K562 (cell line): ENCODE measurements at regions not wholly inside any gene's neighbourhood (a gene's known extent, or its start where the extent isn't known, plus 50 kb on each side); places are given as distances from the start of the nearest gene placed in this dataset.
A peak's percentile ranks its signal among the peaks of the same experiment; 100 is the strongest.

Experiments
- CBFB ChIP-seq: sonication (generic); formaldehyde crosslinking; IDR thresholded peaks from 2 replicates; pipeline ENCODE4 v1.4.0; 2020; ENCODE audit warnings: mild to moderate bottlenecking, missing genetic modification reagents
- ELF2 ChIP-seq: fragments of 250-450 bp; sonication (Bioruptor Pico); IDR thresholded peaks from 2 replicates; pipeline ENCODE4 v1.5.0; 2021; ENCODE audit warnings: mild to moderate bottlenecking
- EWSR1 ChIP-seq: fragments of 450-650 bp; IDR thresholded peaks from 2 replicates; pipeline ENCODE4 v1.6.1; 2018; ENCODE audit warnings: borderline replicate concordance, mild to moderate bottlenecking, low read depth, moderate library complexity; ENCODE audit not compliant: partially characterized antibody
- FOXJ3 ChIP-seq: sonication (generic); formaldehyde crosslinking; IDR thresholded peaks from 2 replicates; pipeline ENCODE4 v1.4.0; 2020; ENCODE audit warnings: mild to moderate bottlenecking, missing genetic modification reagents
- FOXK1 ChIP-seq: sonication (generic); formaldehyde crosslinking; IDR thresholded peaks from 2 replicates; pipeline ENCODE4 v1.8.0; 2022; ENCODE audit warnings: missing genetic modification reagents, mild to moderate bottlenecking, borderline replicate concordance
- GABPA ChIP-seq: fragments of 200-800 bp; sonication (Bioruptor generic); conservative IDR thresholded peaks from 2 replicates; pipeline ENCODE4 v1.6.1; 2016; ENCODE audit warnings: low read depth, missing genetic modification characterization, missing compliant biosample characterization
- HMG20B ChIP-seq: fragments of 250-450 bp; sonication (Bioruptor Pico); IDR thresholded peaks from 2 replicates; pipeline ENCODE4 v1.5.0; 2021; ENCODE audit warnings: mild to moderate bottlenecking
- JUN ChIP-seq, 2 experiments: sonication (generic) in 1 of 2; formaldehyde crosslinking in 1 of 2; IDR thresholded peaks; 2 replicates each; pipeline versions ENCODE4 v1.6.1 to v1.8.0; 2012 to 2022; ENCODE audit warnings: borderline replicate concordance in 2 of 2, mild to moderate bottlenecking in 2 of 2, improper control_type of control experiment in 1 of 2, low read depth in 1 of 2, low read length in 1 of 2, missing genetic modification reagents in 1 of 2
- JUND ChIP-seq, 2 experiments: IDR thresholded peaks; 2 replicates in 1 of 2; 3 replicates in 1 of 2; pipeline ENCODE4 v1.6.1; 2011; ENCODE audit warnings: borderline replicate concordance in 2 of 2, low read depth in 2 of 2, low read length in 2 of 2, improper control_type of control experiment in 1 of 2, missing biosample characterization in 1 of 2, missing genetic modification characterization in 1 of 2, missing genetic modification reagents in 1 of 2
- KDM1A ChIP-seq, 2 experiments: fragments of 450-650 bp; IDR thresholded peaks; 2 replicates each; pipeline ENCODE4 v1.6.1; 2016; ENCODE audit warnings: mild to moderate bottlenecking in 2 of 2
- MEF2D ChIP-seq: conservative IDR thresholded peaks from 2 replicates; pipeline ENCODE4 v1.6.1; 2016; ENCODE audit warnings: low read depth, missing genetic modification characterization, missing compliant biosample characterization
- NFE2L1 ChIP-seq: fragments of 450-650 bp; IDR thresholded peaks from 2 replicates; pipeline ENCODE4 v1.6.1; 2016; ENCODE audit warnings: missing genetic modification characterization, low read depth, mild to moderate bottlenecking, missing compliant biosample characterization, moderate library complexity, borderline replicate concordance
- TAF1 ChIP-seq: IDR thresholded peaks from 2 replicates; pipeline ENCODE4 v1.6.1; 2011; ENCODE audit warnings: mild to moderate bottlenecking, low read length, moderate library complexity; ENCODE audit not compliant: insufficient read depth, control insufficient read depth, severe bottlenecking; ENCODE audit errors: extremely low read depth
- TCF7L2 ChIP-seq: fragments of 150-350 bp; IDR thresholded peaks from 2 replicates; pipeline ENCODE4 v1.6.1; 2016; ENCODE audit warnings: low read depth, mild to moderate bottlenecking, low read length, moderate library complexity
- ZC3H8 ChIP-seq: fragments of 450-650 bp; IDR thresholded peaks from 2 replicates; pipeline ENCODE4 v1.6.1; 2017
- ZNF184 ChIP-seq: sonication (generic); formaldehyde crosslinking; IDR thresholded peaks from 2 replicates; pipeline ENCODE4 v1.5.0; 2020; ENCODE audit warnings: missing genetic modification reagents
- ZNF217 ChIP-seq: sonication (generic); formaldehyde crosslinking; IDR thresholded peaks from 2 replicates; pipeline ENCODE4 v1.8.0; 2022; ENCODE audit warnings: mild to moderate bottlenecking, missing genetic modification reagents
- ZNF324 ChIP-seq: fragments of 250-450 bp; sonication (Bioruptor Pico); IDR thresholded peaks from 2 replicates; pipeline ENCODE4 v1.4.0; 2020; ENCODE audit warnings: mild to moderate bottlenecking
- TF ChIP-seq, protein P1 (sequence below): fragments of 450-650 bp; formaldehyde crosslinking; conservative IDR thresholded peaks from 2 replicates; pipeline ENCODE4 v1.4.0; 2022; ENCODE audit warnings: mild to moderate bottlenecking, missing genetic modification characterization
- TF ChIP-seq, protein P2 (sequence below): sonication (generic); formaldehyde crosslinking; IDR thresholded peaks from 2 replicates; pipeline ENCODE4 v1.8.0; 2022; ENCODE audit warnings: missing genetic modification reagents, mild to moderate bottlenecking, borderline replicate concordance
- TF ChIP-seq, protein P3 (sequence below): fragments of 250-450 bp; sonication (Bioruptor Pico); IDR thresholded peaks from 2 replicates; pipeline ENCODE4 v1.8.0; 2022; ENCODE audit warnings: inconsistent platforms

DNA sequence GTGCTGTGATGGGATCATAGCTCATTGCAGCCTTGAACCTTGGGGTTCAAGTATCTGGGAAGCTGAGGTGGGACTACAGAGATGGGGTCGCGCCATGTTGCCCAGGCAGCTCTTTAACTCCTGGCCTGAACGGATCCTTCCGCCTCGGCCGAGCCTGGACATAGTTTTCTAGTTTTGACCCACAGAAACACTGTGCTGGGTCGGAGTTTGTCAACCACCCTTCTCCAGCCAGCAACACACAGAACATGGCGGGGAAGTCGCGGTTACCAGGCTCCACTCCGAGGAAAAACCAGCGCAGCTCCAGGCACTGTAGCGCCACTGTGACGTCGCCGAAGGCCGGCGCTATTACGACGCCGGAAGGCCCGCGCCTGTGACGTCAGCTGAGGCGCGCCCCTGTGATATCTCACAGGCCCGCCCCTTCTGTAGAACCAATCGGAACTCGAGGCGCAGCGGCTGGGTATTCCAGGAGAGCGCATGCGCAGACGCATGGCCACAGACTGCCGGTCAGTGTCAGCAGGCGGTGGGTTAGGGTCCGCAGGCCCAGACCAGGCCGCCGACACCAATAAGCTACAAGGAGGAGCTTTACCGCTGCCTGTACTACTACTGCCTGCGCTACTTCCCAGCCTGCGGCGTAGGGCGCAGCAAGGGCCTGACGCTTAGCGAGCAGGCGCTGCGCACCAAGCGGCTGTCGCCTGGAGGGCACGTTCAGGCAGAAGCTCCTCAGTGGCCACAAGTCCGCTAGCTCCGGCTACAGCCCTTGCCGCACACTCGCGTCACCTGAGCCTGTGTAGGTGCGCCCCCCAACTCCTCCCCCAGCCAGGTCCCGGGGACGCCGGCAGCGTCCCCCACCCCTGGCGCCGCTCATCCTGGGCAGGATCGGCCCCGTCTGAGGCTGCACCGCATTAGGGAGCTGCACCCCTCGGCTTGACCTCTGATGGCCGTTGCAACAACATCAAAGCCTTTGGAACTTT lies 135.2 kb upstream of the KCTD7 start (continued):
- TF ChIP-seq, protein P1, sequence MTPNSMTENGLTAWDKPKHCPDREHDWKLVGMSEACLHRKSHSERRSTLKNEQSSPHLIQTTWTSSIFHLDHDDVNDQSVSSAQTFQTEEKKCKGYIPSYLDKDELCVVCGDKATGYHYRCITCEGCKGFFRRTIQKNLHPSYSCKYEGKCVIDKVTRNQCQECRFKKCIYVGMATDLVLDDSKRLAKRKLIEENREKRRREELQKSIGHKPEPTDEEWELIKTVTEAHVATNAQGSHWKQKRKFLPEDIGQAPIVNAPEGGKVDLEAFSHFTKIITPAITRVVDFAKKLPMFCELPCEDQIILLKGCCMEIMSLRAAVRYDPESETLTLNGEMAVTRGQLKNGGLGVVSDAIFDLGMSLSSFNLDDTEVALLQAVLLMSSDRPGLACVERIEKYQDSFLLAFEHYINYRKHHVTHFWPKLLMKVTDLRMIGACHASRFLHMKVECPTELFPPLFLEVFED, result 0 out of 2 replicates have a peak, but pooled peaks have one; percentile 34
- TF ChIP-seq, protein P2, sequence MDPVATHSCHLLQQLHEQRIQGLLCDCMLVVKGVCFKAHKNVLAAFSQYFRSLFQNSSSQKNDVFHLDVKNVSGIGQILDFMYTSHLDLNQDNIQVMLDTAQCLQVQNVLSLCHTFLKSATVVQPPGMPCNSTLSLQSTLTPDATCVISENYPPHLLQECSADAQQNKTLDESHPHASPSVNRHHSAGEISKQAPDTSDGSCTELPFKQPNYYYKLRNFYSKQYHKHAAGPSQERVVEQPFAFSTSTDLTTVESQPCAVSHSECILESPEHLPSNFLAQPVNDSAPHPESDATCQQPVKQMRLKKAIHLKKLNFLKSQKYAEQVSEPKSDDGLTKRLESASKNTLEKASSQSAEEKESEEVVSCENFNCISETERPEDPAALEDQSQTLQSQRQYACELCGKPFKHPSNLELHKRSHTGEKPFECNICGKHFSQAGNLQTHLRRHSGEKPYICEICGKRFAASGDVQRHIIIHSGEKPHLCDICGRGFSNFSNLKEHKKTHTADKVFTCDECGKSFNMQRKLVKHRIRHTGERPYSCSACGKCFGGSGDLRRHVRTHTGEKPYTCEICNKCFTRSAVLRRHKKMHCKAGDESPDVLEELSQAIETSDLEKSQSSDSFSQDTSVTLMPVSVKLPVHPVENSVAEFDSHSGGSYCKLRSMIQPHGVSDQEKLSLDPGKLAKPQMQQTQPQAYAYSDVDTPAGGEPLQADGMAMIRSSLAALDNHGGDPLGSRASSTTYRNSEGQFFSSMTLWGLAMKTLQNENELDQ, result no peak
- TF ChIP-seq FOXJ3 (CRISPR knock-in tag) (no peak), ZNF324 (CRISPR knock-in tag) (no peak), EWSR1 (no peak), CBFB (CRISPR knock-in tag) (0 out of 2 replicates have a peak, but pooled peaks have one; percentile 25), HMG20B (no peak), TCF7L2 (no peak), MEF2D (tag) (no peak), FOXK1 (0 out of 2 replicates have a peak, but pooled peaks have one; percentile 55), ZC3H8 (no peak), GABPA (peak; percentile 91), JUND (IDR thresholded peaks at IDR 0.05; ENCODE audit: borderline replicate concordance, low read depth, low read length) (peak; percentile 87), JUND (tag; IDR thresholded peaks at IDR 0.05; ENCODE audit: borderline replicate concordance, low read depth, low read length) (peak; percentile 72; the same call in 2 of the 3 replicates), TAF1 (peak; percentile 79), ZNF184 (no peak), KDM1A (IDR thresholded peaks at IDR 0.05) (no peak), NFE2L1 (no peak), JUN (IDR thresholded peaks at IDR 0.05; ENCODE audit: borderline replicate concordance, low read depth, low read length) (peak; percentile 64; the same call in 1 of the 2 replicates), JUN (CRISPR knock-in tag; IDR thresholded peaks at IDR 0.05; ENCODE audit: borderline replicate concordance) (peak; percentile 88; the same call in 1 of the 2 replicates), ZNF217 (no peak), ELF2 (CRISPR knock-in tag) (peak; percentile 39; the same call in 1 of the 2 replicates)
- TF ChIP-seq, protein P3, sequence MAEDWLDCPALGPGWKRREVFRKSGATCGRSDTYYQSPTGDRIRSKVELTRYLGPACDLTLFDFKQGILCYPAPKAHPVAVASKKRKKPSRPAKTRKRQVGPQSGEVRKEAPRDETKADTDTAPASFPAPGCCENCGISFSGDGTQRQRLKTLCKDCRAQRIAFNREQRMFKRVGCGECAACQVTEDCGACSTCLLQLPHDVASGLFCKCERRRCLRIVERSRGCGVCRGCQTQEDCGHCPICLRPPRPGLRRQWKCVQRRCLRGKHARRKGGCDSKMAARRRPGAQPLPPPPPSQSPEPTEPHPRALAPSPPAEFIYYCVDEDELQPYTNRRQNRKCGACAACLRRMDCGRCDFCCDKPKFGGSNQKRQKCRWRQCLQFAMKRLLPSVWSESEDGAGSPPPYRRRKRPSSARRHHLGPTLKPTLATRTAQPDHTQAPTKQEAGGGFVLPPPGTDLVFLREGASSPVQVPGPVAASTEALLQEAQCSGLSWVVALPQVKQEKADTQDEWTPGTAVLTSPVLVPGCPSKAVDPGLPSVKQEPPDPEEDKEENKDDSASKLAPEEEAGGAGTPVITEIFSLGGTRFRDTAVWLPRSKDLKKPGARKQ (CRISPR knock-in tag), result no peak
